GM19328 (cell line): ENCODE measurements at regions not wholly inside any gene's neighbourhood (a gene's known extent, or its start where the extent isn't known, plus 50 kb on each side); places are given as distances from the start of the nearest gene placed in this dataset.

ENCODE experiments used
- ATAC-seq: cut with Tn5 transposase; IDR thresholded peaks from one replicate; pipeline ENCODE4 v1.9.1; 2021; ENCODE audit warnings: mild to moderate bottlenecking, moderate library complexity; ENCODE audit not compliant: unreplicated experiment

DNA sequence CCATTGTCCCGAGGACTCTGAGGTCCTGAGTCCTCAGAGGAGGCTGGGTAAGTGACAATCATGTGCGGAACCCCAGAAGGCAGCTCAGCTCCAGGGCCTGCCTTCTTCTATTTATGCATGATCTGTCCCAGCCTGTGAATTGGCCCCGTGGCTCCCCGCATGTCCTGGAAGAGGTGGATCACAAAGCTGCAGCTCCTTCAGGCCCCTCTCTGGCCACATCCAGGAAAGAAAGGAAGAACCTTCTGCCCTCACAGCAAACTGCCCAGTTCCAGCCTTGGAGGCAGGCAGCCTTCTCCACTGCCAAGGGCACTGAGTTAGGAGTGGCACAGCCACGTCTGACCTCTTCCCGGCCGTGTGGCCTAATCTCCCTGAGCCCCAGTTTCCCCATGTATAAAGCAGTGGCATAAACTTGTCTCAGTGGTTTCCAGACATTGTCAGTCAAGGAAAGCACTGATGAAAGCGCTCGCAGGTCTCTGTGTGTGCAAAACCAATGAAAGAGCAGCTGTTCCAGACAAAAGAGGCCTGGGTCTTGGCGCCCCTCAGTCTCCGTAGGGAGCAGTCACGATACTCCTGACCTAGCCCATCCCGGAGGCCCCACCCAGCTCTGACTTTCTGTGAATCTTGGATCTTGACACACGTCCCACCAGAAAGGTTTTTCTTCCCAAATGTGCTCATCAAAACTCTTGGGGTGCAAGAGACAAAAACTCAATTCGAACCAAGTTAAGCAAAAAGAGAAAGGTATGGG, 497.3 kb downstream of the SHQ1 start:
- ATAC-seq = no peak

GRCh38 chr3:72348357-72348756, 499.9 kb downstream of the SHQ1 start:
- ATAC-seq = no peak

DNA sequence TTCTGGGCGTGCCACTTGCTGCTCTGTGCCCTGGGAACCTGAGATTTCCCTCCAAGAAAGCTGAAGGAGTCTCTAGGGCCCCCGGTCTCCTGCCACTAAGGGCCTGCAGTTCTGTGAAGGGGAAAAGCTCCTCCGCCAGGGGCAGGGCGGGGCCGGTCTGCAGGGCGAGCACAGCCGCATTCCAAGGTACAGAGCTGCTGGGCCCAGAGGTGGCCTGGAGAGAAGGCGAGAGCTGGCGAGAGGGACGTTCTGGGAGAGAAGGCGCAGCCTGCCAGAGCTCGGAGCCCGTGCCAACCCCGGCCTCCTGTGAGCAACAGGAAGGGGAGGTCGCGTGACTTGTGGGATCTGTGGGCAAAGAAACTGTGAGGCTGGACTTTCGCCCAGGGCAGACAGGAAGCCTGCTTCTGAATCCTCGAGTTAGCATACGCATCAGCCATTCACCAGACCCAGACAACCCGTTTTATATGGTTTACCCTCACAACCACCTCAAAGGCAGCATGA, 500.4 kb downstream of the SHQ1 start:
- ATAC-seq = no peak

- ATAC-seq = no peak
These were observed 501.7 kb downstream of the SHQ1 start for GRCh38 chr3:72346526-72346926.

- no peak for ATAC-seq
These were observed 502.3 kb downstream of the SHQ1 start for GRCh38 chr3:72345980-72346379.

GRCh38 chr3:72345237-72345878, 502.9 kb downstream of the SHQ1 start:
- no peak for ATAC-seq

- ATAC-seq = no peak
These were observed 503.6 kb downstream of the SHQ1 start for GRCh38 chr3:72344647-72345046.

DNA sequence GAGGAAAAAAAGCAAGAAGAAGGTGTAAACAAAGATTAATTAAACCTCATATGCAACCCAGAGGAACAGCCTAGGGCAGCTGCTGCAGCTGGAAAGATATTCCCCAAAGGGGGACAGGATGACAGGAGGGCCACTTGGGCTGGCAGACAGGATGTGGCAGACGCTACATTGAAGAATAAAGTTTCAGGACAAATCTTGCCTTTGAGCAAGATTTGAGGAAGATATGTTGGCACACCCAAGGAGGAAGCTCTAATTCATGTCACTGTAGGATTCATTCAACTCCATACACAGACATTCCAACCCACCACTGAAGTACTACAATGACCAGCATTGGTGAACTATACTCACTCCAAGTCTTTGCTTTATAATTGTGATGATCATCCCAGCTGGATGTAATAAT, 504.0 kb downstream of the SHQ1 start:
- ATAC-seq = no peak

- ATAC-seq = no peak
These were observed 505.2 kb downstream of the SHQ1 start for GRCh38 chr3:72343078-72343477.

DNA sequence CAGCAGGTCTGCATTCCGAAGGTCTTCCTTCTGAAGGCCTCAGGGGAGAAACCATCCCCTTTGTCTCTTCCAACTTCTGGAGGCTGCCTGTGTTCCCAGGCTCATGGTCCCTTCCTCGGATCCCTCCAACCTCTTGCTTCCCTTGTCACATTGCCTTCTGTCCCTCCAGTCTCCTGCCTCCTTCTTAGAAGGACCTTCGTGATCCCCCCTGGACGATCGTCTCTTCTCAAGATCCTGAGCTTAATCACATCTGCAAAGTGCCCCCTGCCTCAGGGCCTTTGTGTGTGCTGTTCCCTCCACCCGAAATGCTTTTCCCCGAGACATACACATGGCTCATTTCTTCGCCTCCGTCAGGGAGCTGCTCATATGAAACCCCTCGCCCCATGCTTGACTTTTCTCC, 505.8 kb downstream of the SHQ1 start:
- no peak for ATAC-seq

DNA sequence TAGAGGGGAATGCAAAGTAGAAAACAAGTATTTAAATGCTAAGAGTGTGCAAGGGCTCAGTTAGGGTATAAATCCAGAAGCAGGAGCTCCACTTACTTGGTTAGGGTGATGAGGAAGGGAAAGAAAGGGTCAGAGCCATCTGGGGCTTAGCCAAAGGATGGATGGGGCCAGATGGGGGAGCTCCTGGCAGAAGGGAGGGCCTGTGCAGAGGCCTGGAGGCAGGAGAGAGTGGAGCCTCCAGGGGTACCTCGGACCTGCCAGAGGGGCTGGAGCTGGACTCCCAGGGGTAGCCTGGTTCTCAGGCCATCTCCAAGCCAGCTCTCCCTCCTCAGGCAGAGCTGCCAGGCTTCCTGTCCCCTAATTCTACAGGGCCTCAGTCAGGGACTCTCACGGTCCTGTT, 506.3 kb downstream of the SHQ1 start:
- ATAC-seq = no peak

DNA sequence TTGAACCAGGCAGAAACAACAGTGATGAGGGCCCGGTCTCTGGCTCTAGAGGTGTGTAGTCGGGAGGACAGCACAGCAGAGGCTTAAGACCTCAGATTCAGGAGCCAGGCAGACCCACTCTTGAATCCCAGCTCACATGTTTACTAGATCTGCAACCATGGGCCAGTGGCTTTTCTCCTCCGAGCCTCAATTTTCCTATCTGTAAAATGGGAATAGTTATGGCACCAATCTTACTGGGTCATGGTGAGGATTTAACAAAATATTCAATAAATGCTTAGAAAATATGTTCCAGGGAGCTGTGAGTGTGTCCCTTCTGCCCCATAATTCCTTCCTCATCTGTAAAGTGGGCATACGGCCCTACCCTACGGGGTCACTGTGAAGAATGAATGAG, 506.9 kb downstream of the SHQ1 start:
- no peak for ATAC-seq

- no peak for ATAC-seq
These were observed 507.5 kb downstream of the SHQ1 start for GRCh38 chr3:72340476-72341379.

DNA sequence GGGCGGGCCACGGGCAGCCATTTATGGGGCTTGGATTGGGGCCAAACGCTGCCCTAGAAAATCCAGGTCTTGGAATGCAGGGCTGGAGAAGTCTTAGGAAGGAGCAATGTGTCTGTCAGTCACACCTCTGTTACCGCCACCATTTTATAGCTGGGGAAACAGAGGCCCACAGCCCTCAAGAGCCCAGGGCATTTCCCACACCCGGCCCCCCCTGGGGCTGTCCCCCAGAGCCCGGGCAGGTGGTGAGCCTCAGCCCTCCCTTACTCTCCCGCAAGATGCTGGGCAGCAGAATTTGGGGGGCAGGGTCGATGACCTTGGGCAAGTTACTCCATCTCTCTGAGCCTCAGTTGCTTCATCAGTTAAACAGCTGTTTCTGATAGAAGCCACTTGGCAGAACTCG, 508.2 kb downstream of the SHQ1 start:
- ATAC-seq = no peak

DNA sequence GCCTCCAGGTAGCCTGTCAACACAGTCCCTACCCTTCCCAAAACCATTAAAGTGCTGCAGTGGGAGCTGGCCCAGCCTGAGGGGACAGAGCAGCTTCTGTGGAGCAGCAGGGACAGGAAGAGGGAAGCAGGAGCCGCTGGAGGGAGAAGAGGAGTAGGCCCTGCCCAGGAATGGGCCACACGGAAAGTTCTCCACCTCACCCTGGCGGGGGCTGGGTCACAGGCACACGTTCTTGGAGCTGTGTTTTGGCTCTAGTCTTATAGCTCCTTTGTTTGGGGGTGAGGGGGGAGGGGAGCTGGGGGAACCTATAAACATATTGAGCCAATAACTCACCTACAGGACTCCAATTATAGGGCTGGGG, 508.6 kb downstream of the SHQ1 start:
- no peak for ATAC-seq

DNA sequence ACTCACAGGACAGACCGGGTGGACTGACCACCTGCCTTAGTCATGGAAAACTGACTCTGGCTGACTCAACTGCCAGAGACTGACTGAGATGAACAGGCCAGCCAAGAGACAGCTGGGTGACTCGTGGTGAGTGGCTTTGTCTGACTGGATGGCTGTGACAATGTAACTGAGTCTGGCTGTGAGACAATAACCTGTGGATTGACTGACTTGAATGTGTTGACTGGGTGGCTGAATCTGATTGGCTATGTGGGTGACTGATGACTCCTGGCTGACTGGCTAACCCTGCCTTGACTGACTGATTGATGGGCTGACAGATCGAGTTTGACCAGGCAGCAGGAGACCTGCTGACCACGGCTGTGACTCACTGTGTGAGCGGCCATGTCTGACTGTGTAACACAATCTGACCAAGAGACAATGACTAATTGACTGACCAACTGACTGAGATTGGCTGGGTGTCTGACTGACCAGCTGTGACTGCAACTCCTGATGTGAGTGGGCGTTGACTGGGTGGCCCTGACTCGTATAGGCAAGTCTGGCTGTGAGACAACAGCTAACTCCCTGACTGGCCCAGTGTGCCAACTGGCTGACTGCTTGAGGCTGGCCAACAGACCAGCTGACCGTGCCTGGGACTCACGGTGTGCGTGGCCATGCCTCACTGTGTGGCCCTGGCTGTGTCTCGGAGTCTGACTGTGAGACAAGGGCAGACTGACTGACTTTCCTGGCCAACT, 509.1 kb downstream of the SHQ1 start:
- ATAC-seq = no peak

GRCh38 chr3:72338082-72338941, 509.9 kb downstream of the SHQ1 start:
- no peak for ATAC-seq

- ATAC-seq = no peak
These were observed 510.8 kb downstream of the SHQ1 start for GRCh38 chr3:72337480-72337855.

GRCh38 chr3:72336821-72337479, 511.3 kb downstream of the SHQ1 start:
- no peak for ATAC-seq
